OCI-LY1 (cell line): ENCODE measurements at regions not wholly inside any gene's neighbourhood (a gene's known extent, or its start where the extent isn't known, plus 50 kb on each side); places are given as distances from the start of the nearest gene placed in this dataset.
"Not testable (repeated sequence)": the region's sequence is repeated elsewhere in the genome, so short reads cannot be mapped to it uniquely, and the experiment has no call there.

Source experiments
- EZH2 ChIP-seq: fragments of 200-600 bp; sonication (generic), shearing (Covaris generic); IDR thresholded peaks from 2 replicates; pipeline ENCODE4 v1.8.0; 2017; ENCODE audit warnings: borderline replicate concordance, mixed run types, mild to moderate bottlenecking, antibody characterized with exemption, low read length, moderate library complexity, mixed read lengths
- TF ChIP-seq, protein P1 (sequence below): fragments of 200-600 bp; sonication (generic), shearing (Covaris generic); IDR thresholded peaks from 2 replicates; pipeline ENCODE4 v1.5.1; 2017; ENCODE audit warnings: mild to moderate bottlenecking, antibody characterized with exemption, low read length, moderate library complexity, mixed read lengths

DNA sequence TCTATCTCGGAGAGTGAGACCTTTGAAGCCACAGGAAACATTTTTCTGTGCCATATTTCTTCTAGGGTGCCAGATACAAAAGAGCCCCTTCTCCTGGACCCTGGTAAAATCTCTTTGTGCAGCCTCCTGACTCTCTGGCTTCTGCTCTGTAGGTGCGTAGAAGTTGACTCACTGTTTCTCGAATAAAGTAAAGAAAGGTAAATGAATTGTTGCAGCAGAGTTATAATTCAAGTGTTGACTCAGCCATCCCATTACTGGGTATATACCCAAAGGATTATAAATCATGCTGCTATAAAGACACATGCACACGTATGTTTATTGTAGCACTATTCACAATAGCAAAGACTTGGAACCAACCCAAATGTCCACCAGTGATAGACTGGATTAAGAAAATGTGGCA is 371.0 kb downstream of the OSTF1 start:
- TF ChIP-seq, protein P1, sequence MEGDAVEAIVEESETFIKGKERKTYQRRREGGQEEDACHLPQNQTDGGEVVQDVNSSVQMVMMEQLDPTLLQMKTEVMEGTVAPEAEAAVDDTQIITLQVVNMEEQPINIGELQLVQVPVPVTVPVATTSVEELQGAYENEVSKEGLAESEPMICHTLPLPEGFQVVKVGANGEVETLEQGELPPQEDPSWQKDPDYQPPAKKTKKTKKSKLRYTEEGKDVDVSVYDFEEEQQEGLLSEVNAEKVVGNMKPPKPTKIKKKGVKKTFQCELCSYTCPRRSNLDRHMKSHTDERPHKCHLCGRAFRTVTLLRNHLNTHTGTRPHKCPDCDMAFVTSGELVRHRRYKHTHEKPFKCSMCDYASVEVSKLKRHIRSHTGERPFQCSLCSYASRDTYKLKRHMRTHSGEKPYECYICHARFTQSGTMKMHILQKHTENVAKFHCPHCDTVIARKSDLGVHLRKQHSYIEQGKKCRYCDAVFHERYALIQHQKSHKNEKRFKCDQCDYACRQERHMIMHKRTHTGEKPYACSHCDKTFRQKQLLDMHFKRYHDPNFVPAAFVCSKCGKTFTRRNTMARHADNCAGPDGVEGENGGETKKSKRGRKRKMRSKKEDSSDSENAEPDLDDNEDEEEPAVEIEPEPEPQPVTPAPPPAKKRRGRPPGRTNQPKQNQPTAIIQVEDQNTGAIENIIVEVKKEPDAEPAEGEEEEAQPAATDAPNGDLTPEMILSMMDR = not testable (repeated sequence)
- not testable (repeated sequence) for TF ChIP-seq EZH2
